AG10803 (cell line): ENCODE measurements at regions not wholly inside any gene's neighbourhood (a gene's known extent, or its start where the extent isn't known, plus 50 kb on each side); places are given as distances from the start of the nearest gene placed in this dataset.

Source experiments
- DNase-seq: peaks from one replicate; pipeline ENCODE4 v3.0.0; 2010; ENCODE audit warnings: low read depth
- H3K4me3 ChIP-seq: 2 replicates; pipeline ENCODE4 v1.5.1; 2011; ENCODE audit warnings: mild to moderate bottlenecking, low read length, control low read depth
- TF ChIP-seq, protein P1 (sequence below): conservative IDR thresholded peaks from 2 replicates; pipeline ENCODE4 v1.5.1; 2011; ENCODE audit warnings: mild to moderate bottlenecking, low read length, control low read depth, inconsistent platforms

GRCh38 chr16:48829336-48830310, 219.6 kb upstream of the N4BP1 start:
- DNase-seq = no peak
- H3K4me3 ChIP-seq = no peak overlapping the region
- TF ChIP-seq, protein P1, sequence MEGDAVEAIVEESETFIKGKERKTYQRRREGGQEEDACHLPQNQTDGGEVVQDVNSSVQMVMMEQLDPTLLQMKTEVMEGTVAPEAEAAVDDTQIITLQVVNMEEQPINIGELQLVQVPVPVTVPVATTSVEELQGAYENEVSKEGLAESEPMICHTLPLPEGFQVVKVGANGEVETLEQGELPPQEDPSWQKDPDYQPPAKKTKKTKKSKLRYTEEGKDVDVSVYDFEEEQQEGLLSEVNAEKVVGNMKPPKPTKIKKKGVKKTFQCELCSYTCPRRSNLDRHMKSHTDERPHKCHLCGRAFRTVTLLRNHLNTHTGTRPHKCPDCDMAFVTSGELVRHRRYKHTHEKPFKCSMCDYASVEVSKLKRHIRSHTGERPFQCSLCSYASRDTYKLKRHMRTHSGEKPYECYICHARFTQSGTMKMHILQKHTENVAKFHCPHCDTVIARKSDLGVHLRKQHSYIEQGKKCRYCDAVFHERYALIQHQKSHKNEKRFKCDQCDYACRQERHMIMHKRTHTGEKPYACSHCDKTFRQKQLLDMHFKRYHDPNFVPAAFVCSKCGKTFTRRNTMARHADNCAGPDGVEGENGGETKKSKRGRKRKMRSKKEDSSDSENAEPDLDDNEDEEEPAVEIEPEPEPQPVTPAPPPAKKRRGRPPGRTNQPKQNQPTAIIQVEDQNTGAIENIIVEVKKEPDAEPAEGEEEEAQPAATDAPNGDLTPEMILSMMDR = no peak

GRCh38 chr16:48824271-48824670, 214.3 kb upstream of the N4BP1 start:
- TF ChIP-seq, protein P1 = no peak
- DNase-seq = no peak
- H3K4me3 ChIP-seq = no peak overlapping the region

GRCh38 chr16:48822431-48822830, 212.5 kb upstream of the N4BP1 start:
- no peak for DNase-seq
- H3K4me3 ChIP-seq = no peak overlapping the region
- TF ChIP-seq, protein P1 = no peak

DNA sequence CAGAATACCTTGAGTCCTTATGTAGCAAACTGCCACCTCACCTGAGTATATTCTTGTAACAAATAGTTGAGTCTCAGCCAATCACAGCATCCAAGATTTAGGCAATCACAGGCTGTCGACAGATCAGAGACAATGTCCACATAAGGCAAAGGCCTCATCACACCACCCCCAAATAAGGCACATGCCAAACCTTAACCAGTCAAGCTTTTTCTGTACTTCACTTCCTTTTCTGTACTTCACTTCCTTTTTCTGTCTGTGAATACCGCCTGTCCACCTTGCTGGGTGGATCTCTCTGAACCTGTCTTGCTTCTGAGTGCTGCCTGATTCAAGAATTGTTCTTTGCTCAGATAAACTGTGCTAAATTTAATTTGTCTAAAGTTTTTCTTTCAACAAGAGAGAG, 210.4 kb upstream of the N4BP1 start:
- no peak for DNase-seq
- no peak overlapping the region for H3K4me3 ChIP-seq
- TF ChIP-seq, protein P1 = no peak

DNA sequence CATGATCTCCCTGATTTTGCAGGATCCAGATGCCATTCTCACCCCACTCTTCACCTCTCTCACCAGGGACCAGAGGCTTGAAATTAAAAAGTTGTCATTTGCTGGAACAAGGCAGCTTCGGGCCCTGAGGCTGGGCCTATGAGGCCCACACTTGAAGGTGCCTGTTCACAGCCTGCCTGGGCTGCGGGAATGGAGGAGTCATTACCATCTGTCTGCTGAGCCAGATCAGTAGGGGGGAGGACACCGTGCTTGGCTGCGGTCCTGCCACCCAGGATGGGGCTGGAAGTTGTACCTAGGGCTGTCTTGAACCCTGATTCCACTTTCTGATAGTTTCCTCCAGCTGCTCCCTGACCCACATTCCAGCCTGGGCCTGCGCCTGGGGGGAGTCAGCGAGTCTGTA, 208.3 kb upstream of the N4BP1 start:
- no peak for DNase-seq
- TF ChIP-seq, protein P1 = no peak

GRCh38 chr16:48817032-48817431, 207.1 kb upstream of the N4BP1 start:
- TF ChIP-seq, protein P1 = no peak
- no peak for DNase-seq
- H3K4me3 ChIP-seq = no peak overlapping the region

More for the DNA sequence above, 208.3 kb upstream of the N4BP1 start:
- no peak overlapping the region for H3K4me3 ChIP-seq

- no peak for DNase-seq
- no peak overlapping the region for H3K4me3 ChIP-seq
- TF ChIP-seq, protein P1 = no peak
Observed at GRCh38 chr16:48816393-48816792, 206.4 kb upstream of the N4BP1 start.
